Sigmoid colon (tissue), 6 donors: ENCODE measurements at regions not wholly inside any gene's neighbourhood (a gene's known extent, or its start where the extent isn't known, plus 50 kb on each side); places are given as distances from the start of the nearest gene placed in this dataset.

Experiments used
- DNase-seq: peaks from one replicate; pipeline ENCODE4 v3.0.0-alpha.2; 2019
- H3K27ac ChIP-seq, 4 donors: fragments of 200-600 bp; sonication (generic); one replicate each; pipeline ENCODE4 v1.5.1; 2016 to 2019; ENCODE audit warnings: mild to moderate bottlenecking in 1 of 4
- H3K27me3 ChIP-seq, 3 donors: fragments of 200-600 bp; sonication (generic); one replicate each; pipeline ENCODE4 v1.5.1; 2019; ENCODE audit warnings: mild to moderate bottlenecking in 1 of 3
- H3K36me3 ChIP-seq, 4 donors: fragments of 200-600 bp; sonication (generic); one replicate each; pipeline ENCODE4 v1.5.1; 2016 to 2019
- H3K4me1 ChIP-seq, 4 donors: fragments of 200-600 bp; sonication (generic); one replicate each; pipeline ENCODE4 v1.5.1; 2017 to 2019
- H3K4me3 ChIP-seq, 4 donors: fragments of 200-600 bp; sonication (generic); one replicate each; pipeline ENCODE4 v1.5.1; 2017 to 2019; ENCODE audit warnings: mild to moderate bottlenecking in 2 of 4, moderate library complexity in 1 of 4
- H3K9me3 ChIP-seq, 4 donors: fragments of 200-600 bp in 3 of 4; sonication (generic) in 3 of 4; one replicate each; pipeline versions ENCODE4 v1.5.1 to v1.6.1; 2013 to 2019
- EP300 ChIP-seq, 4 donors: sonication (generic); formaldehyde crosslinking; IDR thresholded peaks; one replicate each; pipeline ENCODE4 v1.6.1; 2017; ENCODE audit warnings: antibody characterized with exemption in 4 of 4
- POLR2A ChIP-seq, 2 donors: fragments of 450-650 bp; IDR thresholded peaks; one replicate each; pipeline ENCODE4 v1.6.1; 2016; ENCODE audit warnings: antibody characterized with exemption in 2 of 2, mild to moderate bottlenecking in 2 of 2, moderate library complexity in 2 of 2
- POLR2AphosphoS5 ChIP-seq, 4 donors: sonication (generic); formaldehyde crosslinking; IDR thresholded peaks; one replicate each; pipeline ENCODE4 v1.6.1; 2017; ENCODE audit warnings: antibody characterized with exemption in 4 of 4
- WGBS, 2 donors: extraction: QIAGEN DNeasy Blood & Tissue Kit; methylation state at CpG; one replicate each; pipeline ENCODE4 v1.1.7; 2013; 5-methylcytosine and 5-hydroxymethylcytosine counted together
- intact Hi-C: fragments of 100-400 bp; cut with DNase I; formaldehyde crosslinking; loops from one replicate; pipeline ENCODE4 v1.15.1; 2023
- TF ChIP-seq, protein P1 (sequence below), 4 experiments: fragments of 450-650 bp in 3 of 4; fragments of 200-600 bp in 1 of 4; IDR thresholded peaks; one replicate each; pipeline ENCODE4 v1.5.1; 2016 to 2019; ENCODE audit warnings: antibody characterized with exemption in 4 of 4, mild to moderate bottlenecking in 3 of 4, moderate library complexity in 2 of 4
- donor health status: healthy with polysubstance abuse.
- donor health status: healthy.

DNA sequence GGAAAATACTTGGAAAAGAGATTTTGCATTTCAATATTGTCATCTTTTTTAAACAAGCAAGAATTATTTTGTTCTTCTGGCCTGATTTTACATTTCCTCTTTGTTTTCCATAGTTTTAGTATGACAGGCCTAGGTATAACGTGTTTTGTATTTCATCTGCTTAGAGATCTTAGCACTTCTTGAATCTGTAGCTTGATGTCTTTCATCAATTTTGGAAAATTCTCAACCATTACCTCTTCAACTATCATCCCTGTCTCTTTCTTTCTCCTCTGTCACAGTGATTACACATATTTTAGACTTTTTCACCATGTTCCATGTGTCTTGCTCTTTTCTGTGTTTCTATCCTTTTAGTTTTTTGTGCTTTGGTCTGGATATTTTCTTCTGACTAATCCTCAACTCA, 67.2 kb upstream of the PHACTR1 start:
- TF ChIP-seq, protein P1, sequence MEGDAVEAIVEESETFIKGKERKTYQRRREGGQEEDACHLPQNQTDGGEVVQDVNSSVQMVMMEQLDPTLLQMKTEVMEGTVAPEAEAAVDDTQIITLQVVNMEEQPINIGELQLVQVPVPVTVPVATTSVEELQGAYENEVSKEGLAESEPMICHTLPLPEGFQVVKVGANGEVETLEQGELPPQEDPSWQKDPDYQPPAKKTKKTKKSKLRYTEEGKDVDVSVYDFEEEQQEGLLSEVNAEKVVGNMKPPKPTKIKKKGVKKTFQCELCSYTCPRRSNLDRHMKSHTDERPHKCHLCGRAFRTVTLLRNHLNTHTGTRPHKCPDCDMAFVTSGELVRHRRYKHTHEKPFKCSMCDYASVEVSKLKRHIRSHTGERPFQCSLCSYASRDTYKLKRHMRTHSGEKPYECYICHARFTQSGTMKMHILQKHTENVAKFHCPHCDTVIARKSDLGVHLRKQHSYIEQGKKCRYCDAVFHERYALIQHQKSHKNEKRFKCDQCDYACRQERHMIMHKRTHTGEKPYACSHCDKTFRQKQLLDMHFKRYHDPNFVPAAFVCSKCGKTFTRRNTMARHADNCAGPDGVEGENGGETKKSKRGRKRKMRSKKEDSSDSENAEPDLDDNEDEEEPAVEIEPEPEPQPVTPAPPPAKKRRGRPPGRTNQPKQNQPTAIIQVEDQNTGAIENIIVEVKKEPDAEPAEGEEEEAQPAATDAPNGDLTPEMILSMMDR (IDR thresholded peaks at IDR 0.05), result no peak
- TF ChIP-seq EP300 (IDR thresholded peaks at IDR 0.05), result no peak
- no peak for TF ChIP-seq POLR2A (IDR thresholded peaks at IDR 0.05)
- TF ChIP-seq POLR2AphosphoS5 (IDR thresholded peaks at IDR 0.05), result no peak
- no peak overlapping the region for H3K4me3 ChIP-seq
- no peaks in the 10 kb centered on the region for H3K9me3 ChIP-seq
- intact Hi-C loops, result no loop called here
- 90 to 91% methylated on average over 1 of the region's 1 CpG for WGBS, 2 donors
- H3K27ac ChIP-seq, result no peak overlapping the region
- no peaks in the 10 kb centered on the region for H3K27me3 ChIP-seq
- H3K4me1 ChIP-seq, result no peaks in the 10 kb centered on the region
- no peak for DNase-seq
- H3K36me3 ChIP-seq, result no peaks in the 10 kb centered on the region

DNA sequence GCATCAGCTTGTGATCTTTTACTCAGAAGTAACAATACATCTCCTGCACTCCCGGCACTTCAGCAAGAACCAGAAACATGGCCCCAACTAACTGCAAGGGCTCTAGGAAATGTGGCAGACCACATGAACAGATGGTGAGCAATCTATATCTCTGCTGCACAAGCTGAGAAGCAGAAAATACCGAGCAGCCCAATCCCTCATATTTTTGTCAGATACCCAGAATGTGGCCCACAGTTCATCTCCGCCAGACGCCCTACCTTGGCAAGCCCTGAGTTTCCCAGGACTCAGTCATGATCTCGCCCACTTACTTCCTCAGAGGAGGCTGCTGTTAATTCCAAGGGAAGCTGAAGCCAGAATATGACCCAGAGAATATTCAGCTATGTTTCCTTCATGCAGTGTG, 63.1 kb upstream of the PHACTR1 start:
- Histone ChIP-seq H3K4me3 (no peak overlapping the region), H3K9me3 (no peaks in the 10 kb centered on the region), H3K27me3 (no peaks in the 10 kb centered on the region), H3K27ac (no peak overlapping the region), H3K4me1 (no peaks in the 10 kb centered on the region), H3K36me3 (no peaks in the 10 kb centered on the region)
- WGBS, 2 donors, result 53 to 70% methylated on average over 5 of the region's 5 CpGs
- no peak for DNase-seq
- no peak for TF ChIP-seq POLR2A (IDR thresholded peaks at IDR 0.05)
- intact Hi-C loops, result no loop called here

DNA sequence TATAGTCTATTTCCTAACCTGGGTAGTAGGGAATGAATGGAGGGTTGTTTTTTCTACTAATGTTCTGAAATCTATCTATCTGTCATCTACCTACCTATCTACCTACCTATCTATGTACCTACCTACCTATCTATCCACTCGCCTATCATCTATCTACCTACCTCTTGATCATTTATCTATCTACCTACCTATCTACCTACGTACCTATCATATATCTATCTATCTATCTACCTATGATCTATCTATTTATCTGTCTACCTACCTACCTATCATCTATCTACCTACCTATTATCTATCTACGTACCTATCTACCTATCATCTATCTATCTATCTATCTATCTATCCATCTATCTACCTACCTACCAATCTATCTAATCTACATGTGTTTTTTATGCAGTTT, 62.5 kb upstream of the PHACTR1 start:
- intact Hi-C loops, result no loop called here
- 73 to 76% methylated on average over 3 of the region's 3 CpGs for WGBS, 2 donors

DNA sequence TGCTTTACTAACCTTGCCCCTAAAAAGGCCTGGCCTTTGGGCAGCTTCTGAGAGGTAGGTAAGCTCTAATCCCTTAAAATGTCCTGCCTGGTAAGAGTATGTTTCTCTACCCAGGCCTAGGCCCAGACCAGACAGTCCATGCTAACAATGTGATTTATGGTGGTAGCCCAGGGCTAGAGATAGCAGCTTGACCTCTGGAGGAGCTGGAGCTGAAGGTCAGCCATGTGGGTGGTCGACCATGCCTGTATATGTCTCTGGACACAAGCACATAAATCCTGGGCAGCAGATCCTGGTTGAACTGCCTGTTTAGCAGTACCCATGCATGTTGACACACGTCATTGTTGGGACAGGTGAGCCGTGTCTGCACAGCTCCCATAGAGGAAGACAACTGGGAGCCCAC, 62.1 kb upstream of the PHACTR1 start:
- Histone ChIP-seq H3K36me3 (no peaks in the 10 kb centered on the region), H3K27ac (no peak overlapping the region), H3K9me3 (no peaks in the 10 kb centered on the region), H3K27me3 (no peaks in the 10 kb centered on the region), H3K4me1 (no peaks in the 10 kb centered on the region), H3K4me3 (no peak overlapping the region)
- intact Hi-C loops, result no loop called here
- TF ChIP-seq, protein P1 (IDR thresholded peaks at IDR 0.05), result no peak
- TF ChIP-seq POLR2A (IDR thresholded peaks at IDR 0.05) (no peak), EP300 (IDR thresholded peaks at IDR 0.05) (no peak), POLR2AphosphoS5 (IDR thresholded peaks at IDR 0.05) (no peak)
- 48% methylated on average over 3 of the region's 3 CpGs for WGBS, 2 donors
- DNase-seq, result no peak

More for the DNA sequence above, 62.5 kb upstream of the PHACTR1 start:
- DNase-seq, result no peak
- H3K27me3 ChIP-seq, result no peaks in the 10 kb centered on the region
- H3K4me3 ChIP-seq, result no peak overlapping the region
- H3K36me3 ChIP-seq, result no peaks in the 10 kb centered on the region
- no peak for TF ChIP-seq POLR2A (IDR thresholded peaks at IDR 0.05)
- no peak overlapping the region for H3K27ac ChIP-seq
- no peaks in the 10 kb centered on the region for H3K9me3 ChIP-seq
- no peaks in the 10 kb centered on the region for H3K4me1 ChIP-seq

DNA sequence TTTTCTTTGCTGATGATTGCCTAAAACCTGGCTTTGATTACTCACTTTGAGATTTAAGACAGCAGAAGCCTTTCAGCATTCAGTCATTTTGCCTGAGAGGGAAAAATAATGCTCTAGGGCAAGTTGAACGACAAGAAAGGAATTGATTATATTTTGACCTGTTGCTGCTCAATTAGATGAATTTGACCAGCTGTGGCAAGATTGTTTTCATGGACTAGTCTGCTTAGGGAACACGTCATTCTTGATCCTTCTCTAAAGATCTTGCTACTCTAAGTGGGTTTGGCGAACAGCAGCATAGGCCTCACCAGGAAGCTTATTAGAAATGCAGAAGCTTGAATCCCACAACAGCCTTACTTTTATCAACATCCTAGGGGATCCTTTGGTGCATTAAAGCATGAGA, 59.7 kb upstream of the PHACTR1 start:
- H3K4me1 ChIP-seq, result no peaks in the 10 kb centered on the region
- H3K36me3 ChIP-seq, result no peaks in the 10 kb centered on the region
- DNase-seq, result no peak
- H3K9me3 ChIP-seq, result no peaks in the 10 kb centered on the region
- no peaks in the 10 kb centered on the region for H3K27me3 ChIP-seq
- WGBS, 2 donors, result 68 to 71% methylated on average over 3 of the region's 3 CpGs
- intact Hi-C loops, result no loop called here
- H3K4me3 ChIP-seq, result no peak overlapping the region
- no peak overlapping the region for H3K27ac ChIP-seq
- TF ChIP-seq, protein P1 (IDR thresholded peaks at IDR 0.05), result no peak
- no peak for TF ChIP-seq POLR2AphosphoS5 (IDR thresholded peaks at IDR 0.05)
- no peak for TF ChIP-seq POLR2A (IDR thresholded peaks at IDR 0.05)
- no peak for TF ChIP-seq EP300 (IDR thresholded peaks at IDR 0.05)

DNA sequence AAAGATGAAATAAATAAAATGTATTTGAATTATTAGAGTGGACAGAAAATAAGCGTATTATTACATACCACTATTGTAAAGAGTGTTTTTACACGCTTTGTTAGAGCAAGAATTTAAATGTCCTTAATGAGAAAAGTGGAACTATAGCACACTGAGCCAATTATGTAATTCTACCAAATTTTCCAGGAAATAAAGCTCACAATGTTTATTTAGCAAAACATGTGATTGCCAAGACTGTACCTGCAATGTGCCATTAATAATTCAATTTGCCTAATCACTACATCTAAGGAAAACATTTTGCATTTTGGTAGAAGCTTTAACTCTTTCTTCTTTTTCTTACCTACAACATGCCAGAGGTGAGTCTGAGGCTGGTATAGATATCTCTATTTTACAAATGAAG, 58.7 kb upstream of the PHACTR1 start:
- Histone ChIP-seq H3K36me3 (no peaks in the 10 kb centered on the region), H3K4me1 (no peaks in the 10 kb centered on the region), H3K4me3 (no peak overlapping the region), H3K9me3 (no peaks in the 10 kb centered on the region), H3K27ac (no peak overlapping the region), H3K27me3 (no peaks in the 10 kb centered on the region)
- 87 to 95% methylated on average over 2 of the region's 2 CpGs for WGBS, 2 donors
- TF ChIP-seq POLR2AphosphoS5 (IDR thresholded peaks at IDR 0.05), result no peak
- no peak for TF ChIP-seq POLR2A (IDR thresholded peaks at IDR 0.05)
- no peak for TF ChIP-seq EP300 (IDR thresholded peaks at IDR 0.05)
- TF ChIP-seq, protein P1 (IDR thresholded peaks at IDR 0.05), result no peak
- DNase-seq, result no peak
- intact Hi-C loops, result no loop called here
